Glutamatergic neuron (in vitro differentiated cells): ENCODE measurements at regions not wholly inside any gene's neighbourhood (a gene's known extent, or its start where the extent isn't known, plus 50 kb on each side); places are given as distances from the start of the nearest gene placed in this dataset.

Experiments used
- DNase-seq: peaks from one replicate; pipeline ENCODE4 v3.0.0; 2022
- H3K27ac Mint-ChIP-seq: one replicate; pipeline ENCODE4 v1.8.0; 2020; ENCODE audit warnings: mild to moderate bottlenecking, mixed read lengths, inconsistent platforms; ENCODE audit not compliant: unreplicated experiment
- H3K27me3 Mint-ChIP-seq: one replicate; pipeline ENCODE4 v1.8.0; 2020; ENCODE audit warnings: mild to moderate bottlenecking, moderate library complexity, mixed read lengths, inconsistent platforms; ENCODE audit not compliant: unreplicated experiment
- H3K36me3 Mint-ChIP-seq: one replicate; pipeline ENCODE4 v1.8.0; 2020; ENCODE audit warnings: mild to moderate bottlenecking, mixed read lengths, inconsistent platforms; ENCODE audit not compliant: unreplicated experiment
- H3K4me1 Mint-ChIP-seq: one replicate; pipeline ENCODE4 v1.8.0; 2020; ENCODE audit warnings: mild to moderate bottlenecking, low read depth, mixed read lengths, inconsistent platforms; ENCODE audit not compliant: unreplicated experiment
- H3K4me3 Mint-ChIP-seq: one replicate; pipeline ENCODE4 v1.8.0; 2020; ENCODE audit warnings: mild to moderate bottlenecking, mixed read lengths, inconsistent platforms; ENCODE audit not compliant: unreplicated experiment
- H3K9me3 Mint-ChIP-seq: one replicate; pipeline ENCODE4 v1.8.0; 2020; ENCODE audit warnings: mild to moderate bottlenecking, moderate library complexity, mixed read lengths, inconsistent platforms; ENCODE audit not compliant: unreplicated experiment
- TF ChIP-seq, protein P1 (sequence below): fragments of 200-600 bp; sonication (generic); IDR thresholded peaks from one replicate; pipeline ENCODE4 v1.5.0; 2021; ENCODE audit not compliant: partially characterized antibody, unreplicated experiment

DNA sequence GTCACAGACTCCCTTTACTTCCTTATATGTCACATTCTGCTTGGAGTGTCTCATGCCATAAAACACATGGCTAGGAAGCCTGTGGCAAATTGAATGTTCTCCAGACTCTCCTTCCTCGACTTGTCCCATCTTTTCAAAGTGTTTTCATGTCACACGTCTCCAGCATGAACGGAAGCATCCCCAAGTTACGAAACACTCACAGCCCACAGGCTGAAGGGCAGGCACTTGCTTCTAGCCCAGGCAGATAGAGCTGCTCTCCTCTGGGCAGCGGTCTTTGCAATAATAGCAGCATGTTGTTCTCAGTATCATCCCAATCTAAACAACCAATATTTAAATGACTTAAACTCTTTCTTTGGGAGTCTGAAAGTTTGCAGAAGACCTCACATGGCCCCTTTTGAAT lies 85.3 kb upstream of the ADAMTS9 start:
- Mint-ChIP-seq H3K4me3 (no peak overlapping the region), H3K36me3 (peaks cover 4% of the 10 kb centered on the region), H3K27me3 (no peaks in the 10 kb centered on the region), H3K9me3 (no peaks in the 10 kb centered on the region), H3K27ac (no peak overlapping the region), H3K4me1 (no peaks in the 10 kb centered on the region)
- TF ChIP-seq, protein P1, sequence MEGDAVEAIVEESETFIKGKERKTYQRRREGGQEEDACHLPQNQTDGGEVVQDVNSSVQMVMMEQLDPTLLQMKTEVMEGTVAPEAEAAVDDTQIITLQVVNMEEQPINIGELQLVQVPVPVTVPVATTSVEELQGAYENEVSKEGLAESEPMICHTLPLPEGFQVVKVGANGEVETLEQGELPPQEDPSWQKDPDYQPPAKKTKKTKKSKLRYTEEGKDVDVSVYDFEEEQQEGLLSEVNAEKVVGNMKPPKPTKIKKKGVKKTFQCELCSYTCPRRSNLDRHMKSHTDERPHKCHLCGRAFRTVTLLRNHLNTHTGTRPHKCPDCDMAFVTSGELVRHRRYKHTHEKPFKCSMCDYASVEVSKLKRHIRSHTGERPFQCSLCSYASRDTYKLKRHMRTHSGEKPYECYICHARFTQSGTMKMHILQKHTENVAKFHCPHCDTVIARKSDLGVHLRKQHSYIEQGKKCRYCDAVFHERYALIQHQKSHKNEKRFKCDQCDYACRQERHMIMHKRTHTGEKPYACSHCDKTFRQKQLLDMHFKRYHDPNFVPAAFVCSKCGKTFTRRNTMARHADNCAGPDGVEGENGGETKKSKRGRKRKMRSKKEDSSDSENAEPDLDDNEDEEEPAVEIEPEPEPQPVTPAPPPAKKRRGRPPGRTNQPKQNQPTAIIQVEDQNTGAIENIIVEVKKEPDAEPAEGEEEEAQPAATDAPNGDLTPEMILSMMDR = no peak
- DNase-seq = no peak

DNA sequence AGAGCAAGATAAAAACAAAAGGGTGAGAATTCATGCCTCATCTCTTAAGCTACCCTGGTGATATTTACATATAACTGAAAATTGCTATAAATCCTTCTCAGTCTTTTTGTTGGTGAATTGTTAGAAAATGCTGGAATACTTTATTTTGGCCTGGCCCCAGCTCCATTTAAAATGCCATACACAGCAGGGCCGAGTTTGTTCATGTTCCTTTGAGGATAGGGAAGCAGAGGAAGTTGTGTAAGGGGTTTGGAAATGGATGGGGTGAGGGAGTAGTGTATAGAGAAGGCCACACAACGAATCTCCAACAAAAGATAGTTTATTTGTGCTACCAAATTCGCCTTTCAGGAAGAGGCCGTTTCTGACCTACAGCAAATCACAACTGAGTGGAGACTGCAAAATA lies 78.6 kb upstream of the ADAMTS9 start:
- Mint-ChIP-seq H3K4me3 (no peak overlapping the region), H3K9me3 (no peaks in the 10 kb centered on the region), H3K27me3 (peaks cover 2% of the 10 kb centered on the region), H3K4me1 (peaks cover 8% of the 10 kb centered on the region), H3K27ac (no peak overlapping the region), H3K36me3 (no peaks in the 10 kb centered on the region)
- TF ChIP-seq, protein P1 = no peak
- DNase-seq = no peak

DNA sequence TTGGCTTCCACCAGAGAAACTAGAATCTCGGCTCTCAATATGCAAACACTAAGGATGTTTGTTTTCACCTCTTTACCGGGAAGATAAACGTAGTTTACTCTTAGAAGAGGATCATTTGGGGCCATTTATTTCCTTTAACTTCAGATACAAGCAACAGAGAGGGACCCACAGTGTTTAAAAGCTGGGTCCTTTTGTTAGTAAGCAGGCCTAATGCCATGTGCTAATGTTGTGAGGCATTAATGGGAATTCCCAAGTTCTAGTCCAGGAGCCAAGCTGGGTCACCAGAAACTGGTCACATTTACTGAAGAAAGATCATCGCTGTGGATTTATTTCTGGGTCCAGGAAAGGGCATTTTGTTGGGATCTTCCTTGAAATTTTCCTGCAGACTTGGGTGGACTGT lies 78.1 kb upstream of the ADAMTS9 start:
- TF ChIP-seq, protein P1 = no peak
- no peak overlapping the region for H3K4me3 Mint-ChIP-seq
- H3K27ac Mint-ChIP-seq = no peak overlapping the region
- H3K9me3 Mint-ChIP-seq = no peaks in the 10 kb centered on the region
- H3K36me3 Mint-ChIP-seq = no peaks in the 10 kb centered on the region
- H3K27me3 Mint-ChIP-seq = peaks cover 2% of the 10 kb centered on the region
- DNase-seq = no peak
- peaks cover 8% of the 10 kb centered on the region for H3K4me1 Mint-ChIP-seq

DNA sequence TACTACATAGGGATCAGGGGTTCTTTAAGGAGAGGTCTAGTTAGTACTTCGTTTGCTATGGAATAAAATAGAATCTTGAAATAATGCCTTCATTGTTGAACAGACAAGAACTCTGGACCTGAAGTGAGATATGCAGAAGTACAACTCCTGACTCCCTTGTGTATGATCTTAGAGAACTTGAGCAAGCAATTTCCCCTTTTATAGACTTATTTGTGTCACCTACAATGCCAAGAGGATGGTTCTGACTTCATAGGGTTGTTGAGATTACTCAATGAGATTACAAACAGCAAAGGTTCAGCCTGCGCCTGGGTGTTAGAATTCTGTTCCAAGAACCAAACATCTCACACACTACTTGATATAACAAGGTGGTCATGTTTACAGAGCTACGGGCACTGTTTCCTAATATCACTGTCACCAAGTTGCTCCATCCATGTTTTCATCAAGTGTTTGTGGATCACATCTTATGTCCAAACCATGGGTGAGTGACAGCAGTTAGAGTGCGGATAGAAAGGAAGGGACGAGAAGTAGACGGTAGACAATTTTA lies 76.7 kb upstream of the ADAMTS9 start:
- DNase-seq = no peak

DNA sequence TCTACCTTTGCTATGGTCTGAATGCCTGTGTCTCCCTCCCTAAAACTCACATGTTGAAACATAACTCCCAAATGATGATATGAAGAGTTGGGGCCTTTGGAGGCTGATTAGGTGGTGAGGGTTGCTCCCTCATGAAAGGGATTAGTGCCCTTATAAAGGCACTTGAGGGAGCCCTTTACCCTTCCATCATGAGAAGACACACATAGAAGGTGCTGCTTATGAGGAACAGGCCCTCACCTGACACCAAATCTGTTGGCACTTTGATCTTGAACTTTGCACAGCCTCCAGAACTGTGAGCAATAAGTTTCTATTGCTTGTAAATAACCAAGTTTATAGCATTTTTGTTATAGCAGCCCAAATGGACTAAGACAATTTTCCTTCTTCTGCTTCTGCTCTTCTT lies 76.2 kb upstream of the ADAMTS9 start:
- TF ChIP-seq, protein P1 = no peak
- H3K4me1 Mint-ChIP-seq = peaks cover 15% of the 10 kb centered on the region
- no peaks in the 10 kb centered on the region for H3K9me3 Mint-ChIP-seq
- H3K27me3 Mint-ChIP-seq = peaks cover 2% of the 10 kb centered on the region
- no peak for DNase-seq
- H3K4me3 Mint-ChIP-seq = no peak overlapping the region
- H3K36me3 Mint-ChIP-seq = no peaks in the 10 kb centered on the region
- no peak overlapping the region for H3K27ac Mint-ChIP-seq

More for the DNA sequence above, 76.7 kb upstream of the ADAMTS9 start:
- H3K4me1 Mint-ChIP-seq = peaks cover 15% of the 10 kb centered on the region
- H3K36me3 Mint-ChIP-seq = no peaks in the 10 kb centered on the region
- H3K27ac Mint-ChIP-seq = no peak overlapping the region
- peaks cover 2% of the 10 kb centered on the region for H3K27me3 Mint-ChIP-seq
- no peak overlapping the region for H3K4me3 Mint-ChIP-seq
- TF ChIP-seq, protein P1 = no peak
- no peaks in the 10 kb centered on the region for H3K9me3 Mint-ChIP-seq
